ENCODE measurements at regions not wholly inside any gene's neighbourhood (a gene's known extent, or its start where the extent isn't known, plus 50 kb on each side); places are given as distances from the start of the nearest gene placed in this dataset.

DNA sequence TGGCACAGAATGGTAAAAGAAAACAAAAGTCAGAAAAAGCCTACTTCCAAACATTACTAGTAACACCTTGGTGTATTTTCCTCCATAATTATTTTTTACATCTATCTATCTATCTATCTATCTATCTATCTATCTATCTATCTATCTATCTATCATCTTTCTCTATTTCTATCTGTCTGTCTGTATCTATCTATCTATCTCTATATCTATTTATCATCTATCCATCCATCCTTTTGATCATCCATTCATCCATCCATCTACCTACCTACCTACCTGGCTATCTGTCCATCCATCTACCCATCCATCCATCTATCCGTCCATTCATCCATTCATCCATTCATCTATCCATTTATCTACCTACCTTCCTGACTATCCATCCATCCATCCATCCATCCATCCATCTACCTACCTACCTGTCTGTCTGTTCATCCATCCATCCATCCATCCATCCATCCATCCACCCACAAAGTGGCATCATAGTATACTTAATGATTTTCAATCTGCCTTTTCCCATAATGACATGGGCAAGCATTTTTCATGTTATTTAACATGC is 121.9 kb upstream of the NEK6 start:
- TF ChIP-seq, protein P1, sequence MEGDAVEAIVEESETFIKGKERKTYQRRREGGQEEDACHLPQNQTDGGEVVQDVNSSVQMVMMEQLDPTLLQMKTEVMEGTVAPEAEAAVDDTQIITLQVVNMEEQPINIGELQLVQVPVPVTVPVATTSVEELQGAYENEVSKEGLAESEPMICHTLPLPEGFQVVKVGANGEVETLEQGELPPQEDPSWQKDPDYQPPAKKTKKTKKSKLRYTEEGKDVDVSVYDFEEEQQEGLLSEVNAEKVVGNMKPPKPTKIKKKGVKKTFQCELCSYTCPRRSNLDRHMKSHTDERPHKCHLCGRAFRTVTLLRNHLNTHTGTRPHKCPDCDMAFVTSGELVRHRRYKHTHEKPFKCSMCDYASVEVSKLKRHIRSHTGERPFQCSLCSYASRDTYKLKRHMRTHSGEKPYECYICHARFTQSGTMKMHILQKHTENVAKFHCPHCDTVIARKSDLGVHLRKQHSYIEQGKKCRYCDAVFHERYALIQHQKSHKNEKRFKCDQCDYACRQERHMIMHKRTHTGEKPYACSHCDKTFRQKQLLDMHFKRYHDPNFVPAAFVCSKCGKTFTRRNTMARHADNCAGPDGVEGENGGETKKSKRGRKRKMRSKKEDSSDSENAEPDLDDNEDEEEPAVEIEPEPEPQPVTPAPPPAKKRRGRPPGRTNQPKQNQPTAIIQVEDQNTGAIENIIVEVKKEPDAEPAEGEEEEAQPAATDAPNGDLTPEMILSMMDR (IDR thresholded peaks at IDR 0.05; ENCODE audit: poor library complexity) = no peak
- TF ChIP-seq EZH2phosphoT487 (IDR thresholded peaks at IDR 0.05; ENCODE audit: low read depth, severe bottlenecking, unreplicated experiment) = no peak
